ENCODE measurements at regions not wholly inside any gene's neighbourhood (a gene's known extent, or its start where the extent isn't known, plus 50 kb on each side); places are given as distances from the start of the nearest gene placed in this dataset.

DNA sequence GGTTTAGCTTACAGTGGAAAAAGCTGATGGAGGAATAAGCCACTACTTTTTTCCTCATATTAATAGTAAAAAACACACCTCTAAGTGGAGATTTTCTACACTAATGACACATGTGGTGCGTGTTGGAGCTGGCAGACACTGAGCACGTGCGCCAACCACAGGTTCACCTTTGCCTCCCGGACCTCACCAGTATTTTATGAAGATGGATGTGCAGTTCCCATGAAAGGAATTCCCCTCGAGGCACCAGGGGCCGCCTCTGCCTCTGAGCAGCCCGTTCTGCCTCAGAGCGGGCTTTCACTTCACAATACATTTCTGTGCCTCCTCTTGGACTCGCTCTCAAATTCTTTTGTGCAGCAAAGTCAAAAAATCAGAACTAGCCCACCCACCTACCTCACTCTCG lies 477.5 kb upstream of the ADARB2 start:
- TF ChIP-seq CTCF (IDR thresholded peaks at IDR 0.05): no peak
- no peak for TF ChIP-seq POLR2A (IDR thresholded peaks at IDR 0.05)
- TF ChIP-seq EP300 (IDR thresholded peaks at IDR 0.05): no peak
- TF ChIP-seq POLR2AphosphoS5 (IDR thresholded peaks at IDR 0.05): no peak
